CD4-positive, alpha-beta T cell treated with Interleukin-17A for 1 hour (primary cell): ENCODE measurements at regions not wholly inside any gene's neighbourhood (a gene's known extent, or its start where the extent isn't known, plus 50 kb on each side); places are given as distances from the start of the nearest gene placed in this dataset.
"Not testable (repeated sequence)": the region's sequence is repeated elsewhere in the genome, so short reads cannot be mapped to it uniquely, and the experiment has no call there.

Experiments
- DNase-seq: peaks from one replicate; pipeline ENCODE4 v3.0.0-alpha.2; 2020

GRCh38 chr3:181609030-181609767 is 102.5 kb upstream of the SOX2 start:
- no peak for DNase-seq

DNA sequence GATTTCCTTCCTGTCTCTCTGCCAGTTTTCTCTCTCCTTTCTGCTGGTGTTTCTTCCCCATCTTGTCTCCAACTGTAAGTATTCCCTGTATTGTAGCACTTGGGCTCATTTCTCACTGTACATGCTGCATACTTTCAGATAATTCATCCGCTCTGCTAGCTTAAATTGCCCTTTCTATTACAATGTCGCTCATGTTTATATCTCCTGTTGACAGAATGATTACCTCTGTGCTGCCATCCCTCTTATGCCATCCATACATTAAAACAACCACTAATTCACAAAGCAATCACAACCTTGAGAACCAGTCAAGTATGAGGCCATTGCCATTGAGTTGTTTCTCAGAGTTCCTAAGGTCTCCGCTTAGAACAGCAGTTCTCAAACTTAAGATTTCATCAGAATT is 107.5 kb upstream of the SOX2 start:
- DNase-seq, result no peak

DNA sequence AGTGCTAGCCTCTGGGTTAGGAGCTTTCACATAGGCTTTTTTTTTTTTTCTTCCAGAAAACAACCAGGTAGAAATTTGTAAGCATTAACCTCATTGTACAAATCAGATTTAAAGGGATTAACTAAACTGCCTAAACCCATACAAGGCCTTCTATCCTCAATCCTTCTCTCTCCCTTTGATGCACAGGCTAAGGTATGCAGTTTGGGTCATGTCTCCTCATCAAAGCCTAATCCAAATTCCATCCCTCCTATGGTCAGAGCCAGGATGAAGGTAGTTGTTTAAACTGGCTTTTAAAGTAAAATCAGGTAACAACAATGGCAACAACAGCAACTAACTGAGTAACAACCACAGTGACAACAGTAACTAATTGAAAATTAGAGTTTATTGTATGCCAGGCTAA is 115.6 kb upstream of the SOX2 start:
- no peak for DNase-seq

GRCh38 chr3:181590939-181591338 is 120.8 kb upstream of the SOX2 start:
- not testable (repeated sequence) for DNase-seq

DNA sequence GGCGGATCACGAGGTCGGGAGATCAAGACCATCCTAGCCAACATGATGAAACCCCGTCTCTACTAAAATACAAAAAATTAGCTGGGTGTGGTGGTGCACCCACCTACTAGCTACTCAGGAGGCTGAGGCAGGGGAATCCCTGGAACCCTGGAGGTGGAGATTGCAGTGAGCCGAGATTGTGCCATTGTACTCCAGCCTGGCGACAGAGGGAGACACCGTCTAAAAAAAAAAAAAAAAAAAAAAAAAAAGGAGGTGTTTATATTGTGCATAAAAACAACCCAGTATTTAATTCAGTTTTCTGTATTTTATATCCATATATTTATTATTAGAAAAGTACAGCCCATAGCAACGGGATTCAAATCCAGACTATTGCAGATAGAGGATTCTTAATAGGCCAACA is 129.1 kb upstream of the SOX2 start:
- no peak for DNase-seq

DNA sequence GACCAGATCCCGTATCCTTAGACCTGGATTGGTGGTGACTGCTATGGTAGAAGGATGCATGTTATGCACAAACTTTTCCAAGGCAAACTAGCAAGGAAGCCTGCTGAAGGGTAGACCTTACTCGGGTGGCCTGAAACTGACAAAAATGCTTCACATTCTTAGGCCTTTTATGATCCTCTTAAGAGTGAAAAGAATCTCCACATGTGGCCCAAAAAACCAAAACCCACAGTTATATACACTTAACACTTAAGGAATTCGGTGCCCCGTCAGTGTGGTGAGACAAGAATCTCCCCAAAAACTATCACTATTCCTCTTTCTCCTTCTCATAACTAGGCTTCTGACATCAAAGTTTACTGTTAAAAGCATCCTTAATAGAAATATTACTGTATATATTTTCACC is 130.1 kb upstream of the SOX2 start:
- DNase-seq, result no peak

GRCh38 chr3:181578743-181579142 is 133.0 kb upstream of the SOX2 start:
- no peak for DNase-seq

- no peak for DNase-seq
Observed at GRCh38 chr3:181572432-181572831, 139.3 kb upstream of the SOX2 start.

DNA sequence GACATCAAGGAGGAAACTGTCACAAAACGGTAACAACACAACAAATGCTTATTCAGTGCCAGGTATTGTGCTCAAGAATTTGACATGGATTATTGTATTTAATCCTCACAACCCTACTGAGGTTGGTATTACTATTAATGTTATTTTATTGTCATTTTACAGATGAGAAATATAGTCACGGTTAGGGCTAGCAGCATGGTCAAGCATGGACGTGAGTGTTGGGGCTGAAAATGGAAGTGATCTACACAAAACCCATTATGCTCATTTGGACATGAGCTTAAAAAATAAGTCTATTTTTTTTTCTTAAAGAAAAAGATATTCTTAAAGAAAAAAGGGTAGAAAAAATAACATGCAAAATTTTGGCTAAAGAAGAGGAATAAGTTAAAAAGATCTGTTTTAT is 141.3 kb upstream of the SOX2 start:
- no peak for DNase-seq

DNA sequence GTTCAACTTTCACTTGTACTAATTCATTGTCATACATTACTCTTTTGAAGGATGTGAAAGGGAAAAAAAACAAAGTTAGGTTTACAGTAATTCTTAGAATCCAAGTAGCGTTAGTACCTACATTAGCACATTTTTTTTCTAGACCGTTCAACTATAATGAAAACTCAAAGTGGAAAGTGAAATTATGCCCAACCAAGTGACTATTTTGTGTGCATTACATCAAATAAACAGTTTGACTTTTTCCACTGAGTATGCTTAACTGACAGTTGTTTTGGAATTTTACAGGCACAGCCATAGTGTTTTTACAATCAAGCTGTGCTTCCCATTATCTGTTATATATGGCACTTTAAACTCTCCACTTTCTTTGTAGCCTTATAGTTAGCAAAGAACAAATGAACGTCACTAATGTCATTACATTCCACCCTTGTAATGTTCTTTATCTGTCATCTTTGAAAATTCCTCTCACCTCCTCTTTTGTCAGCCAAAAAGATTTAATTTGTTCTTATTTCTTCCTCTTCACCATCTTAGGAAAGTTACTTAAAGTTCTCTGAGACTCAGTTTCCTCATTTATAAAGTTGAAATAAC is 142.3 kb upstream of the SOX2 start:
- DNase-seq, result no peak

DNA sequence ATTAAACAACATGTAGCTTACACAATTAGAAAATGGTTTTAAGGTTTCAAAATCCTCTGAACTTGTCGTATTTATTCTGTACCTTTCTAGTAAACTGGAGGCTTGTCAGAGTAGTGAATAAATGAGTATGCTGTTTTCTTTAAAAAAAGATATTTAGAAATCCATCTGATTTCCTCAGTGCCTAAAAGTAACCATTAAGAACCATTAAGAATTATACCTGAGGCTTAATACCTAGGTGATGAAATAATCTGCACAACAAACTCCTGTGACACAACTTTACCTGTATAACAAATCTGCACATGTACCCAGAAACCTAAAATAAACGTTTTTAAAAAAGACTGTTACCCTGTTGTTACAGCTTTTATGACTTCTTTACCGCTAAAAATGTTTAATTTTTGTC is 143.0 kb upstream of the SOX2 start:
- DNase-seq, result no peak

DNA sequence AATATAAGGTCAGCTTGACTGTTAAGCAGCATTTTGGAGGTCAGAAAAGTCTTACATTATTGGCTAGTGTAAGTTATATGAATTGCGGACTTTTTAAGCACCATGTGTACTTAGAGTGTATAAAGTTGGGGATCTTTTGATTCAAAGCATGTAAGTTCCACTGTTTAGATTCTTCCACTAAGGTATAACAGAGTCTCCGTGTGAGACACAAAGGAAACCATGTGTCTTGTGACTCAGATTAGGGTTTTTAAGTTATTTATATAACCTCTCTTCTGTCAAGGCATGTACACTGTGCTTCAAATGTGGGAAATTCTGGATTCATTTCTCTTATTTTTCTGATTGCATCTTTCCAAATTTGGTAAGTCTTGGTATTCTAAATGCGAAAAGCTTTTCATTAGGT is 143.5 kb upstream of the SOX2 start:
- no peak for DNase-seq

- DNase-seq, result no peak
Observed at GRCh38 chr3:181567311-181568075, 144.2 kb upstream of the SOX2 start.

- no peak for DNase-seq
Observed at GRCh38 chr3:181565416-181565815, 146.3 kb upstream of the SOX2 start.

DNA sequence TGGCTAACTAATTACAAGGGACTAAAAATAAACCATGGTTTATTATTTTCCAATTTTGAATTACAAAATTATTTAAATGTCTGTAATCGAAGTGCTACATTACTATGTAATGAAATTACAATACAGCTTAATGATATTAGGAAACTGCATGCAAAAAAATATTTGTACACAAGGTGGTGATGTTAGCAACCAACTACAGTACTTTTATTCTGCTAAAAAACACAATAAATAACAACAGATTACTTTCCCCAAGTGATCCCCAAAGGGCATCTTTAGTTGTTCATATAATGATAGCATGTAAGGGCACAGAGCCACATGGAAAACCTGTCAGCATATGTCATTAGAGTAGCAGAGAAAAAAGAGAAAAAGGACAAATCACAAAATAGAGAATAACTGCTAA is 147.5 kb upstream of the SOX2 start:
- no peak for DNase-seq

DNA sequence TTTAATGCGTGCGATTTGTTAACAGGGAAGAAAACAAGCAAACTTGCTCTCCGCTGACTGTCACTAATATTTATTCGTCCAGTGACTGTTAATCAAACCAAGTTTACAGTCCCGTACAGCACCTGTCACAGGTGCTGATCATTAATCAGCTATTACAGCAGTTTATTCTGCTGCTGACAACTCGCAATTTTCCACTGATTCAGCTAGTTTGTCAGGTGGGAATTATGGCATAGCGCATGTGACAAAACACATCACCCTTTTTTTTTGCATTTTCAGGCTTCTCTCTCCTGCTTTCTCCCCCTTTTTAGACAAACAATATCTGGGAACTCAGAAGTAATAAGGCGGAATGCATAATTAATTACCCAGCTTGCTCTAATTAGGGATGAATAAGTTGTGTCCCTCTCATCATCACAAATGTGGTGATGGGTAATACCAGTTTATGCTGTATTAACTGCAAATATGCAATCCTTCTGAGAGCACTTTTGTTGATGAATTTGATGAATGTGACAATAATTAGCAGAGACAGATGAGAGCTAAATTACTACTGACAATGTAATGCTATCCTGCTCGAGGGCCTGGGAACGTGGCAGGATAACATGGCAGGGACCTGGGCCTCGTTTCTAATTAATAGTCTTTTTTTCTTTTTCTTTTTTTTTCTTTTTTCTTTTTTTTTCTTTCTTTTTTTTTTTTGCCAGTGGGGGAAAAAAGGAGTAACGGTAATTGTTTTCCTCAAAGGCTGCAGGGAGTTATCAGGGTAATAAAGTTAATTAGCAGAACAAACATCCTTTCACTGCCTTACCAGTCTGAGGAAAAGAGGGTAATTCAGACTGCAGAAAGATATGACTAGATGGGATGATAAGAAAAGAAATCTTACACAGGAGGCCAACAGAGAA is 150.3 kb upstream of the SOX2 start:
- no peak for DNase-seq

DNA sequence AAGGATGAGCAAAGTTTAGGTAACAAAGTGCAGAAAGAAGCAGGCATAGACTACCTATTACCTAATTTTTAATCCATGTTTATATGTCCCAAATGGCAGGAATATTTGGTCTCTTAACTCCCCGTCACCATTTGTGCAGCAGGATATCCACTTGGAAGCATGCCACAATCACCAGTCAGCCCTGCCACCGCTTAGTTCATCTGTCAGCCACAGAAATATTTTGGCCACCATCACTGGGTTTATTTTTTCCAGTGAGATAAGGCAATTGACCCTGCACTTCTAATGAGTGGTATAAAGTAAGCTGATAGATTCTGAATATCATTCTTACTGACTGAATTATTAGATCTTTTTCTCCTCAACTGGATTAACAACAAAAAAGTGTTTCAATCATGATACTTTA is 152.9 kb upstream of the SOX2 start:
- no peak for DNase-seq

GRCh38 chr3:181555681-181556080 is 156.0 kb upstream of the SOX2 start:
- DNase-seq, result no peak

- no peak for DNase-seq
Observed at GRCh38 chr3:181554233-181554765, 157.4 kb upstream of the SOX2 start.

DNA sequence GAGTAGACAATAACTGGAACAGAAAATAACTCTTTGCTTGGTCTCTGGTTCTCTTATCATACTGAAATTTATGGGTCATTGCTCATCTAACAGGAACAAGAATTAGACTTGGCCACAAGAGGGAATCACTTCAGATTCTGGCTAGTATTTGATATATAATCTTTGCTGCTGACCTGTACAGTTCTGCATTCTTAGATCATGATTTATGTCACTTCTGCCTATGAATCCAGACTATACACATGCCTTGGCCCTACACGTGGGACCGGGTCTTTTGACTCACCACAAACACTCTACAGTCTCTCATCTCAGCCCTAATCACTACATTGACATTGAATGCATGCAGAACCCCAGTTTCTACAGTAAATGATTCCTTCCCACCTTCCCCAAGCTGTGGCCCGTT is 162.5 kb upstream of the SOX2 start:
- no peak for DNase-seq

DNA sequence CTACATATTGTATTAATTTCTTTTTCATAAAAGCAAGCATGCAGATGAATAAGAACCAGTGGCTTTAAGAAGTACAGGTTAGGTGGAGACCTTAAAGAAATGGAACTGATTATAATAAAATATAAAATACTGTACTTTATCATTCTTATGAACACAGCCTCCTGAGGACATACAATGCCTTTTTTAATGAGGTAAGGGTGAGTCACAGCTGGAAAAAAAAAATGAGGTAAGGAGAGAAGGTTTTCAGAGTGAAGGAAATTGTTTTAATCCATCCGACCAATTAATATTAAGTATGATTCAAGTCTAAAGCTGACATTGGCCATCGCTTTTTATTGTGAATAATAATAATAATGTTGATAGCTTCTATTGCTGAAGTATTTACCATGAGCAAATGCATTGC is 170.3 kb upstream of the SOX2 start:
- DNase-seq, result no peak

GRCh38 chr3:181534781-181535221 is 176.9 kb upstream of the SOX2 start:
- DNase-seq, result no peak

DNA sequence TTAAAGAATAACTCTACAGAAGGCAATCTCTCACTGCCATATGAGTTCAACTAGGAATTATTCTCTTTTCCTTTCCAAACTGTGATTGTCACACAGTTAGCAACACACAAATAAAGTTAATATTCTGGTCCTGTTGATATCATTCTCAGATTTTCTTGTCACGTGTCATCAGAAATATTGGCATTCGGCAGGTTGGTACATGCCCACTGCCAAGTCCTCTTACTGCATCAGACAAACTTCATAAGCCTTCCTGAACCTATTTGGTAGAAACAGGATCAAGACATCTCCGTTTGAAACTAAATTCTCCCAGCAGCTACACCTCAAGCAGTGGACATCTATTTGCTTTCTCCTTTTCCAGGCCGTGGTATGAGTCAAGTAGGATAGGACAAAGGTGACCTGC is 177.9 kb upstream of the SOX2 start:
- no peak for DNase-seq
